Liver (tissue), 8 donors: ENCODE measurements at regions not wholly inside any gene's neighbourhood (a gene's known extent, or its start where the extent isn't known, plus 50 kb on each side); places are given as distances from the start of the nearest gene placed in this dataset.

Experiments
- DNase-seq: peaks from one replicate; pipeline ENCODE4 v3.0.0-alpha.2; 2017; ENCODE audit warnings: low spot score
- H3K27ac ChIP-seq, 2 donors: one replicate each; pipeline ENCODE4 v1.7.0; 2013; ENCODE audit warnings: inconsistent platforms in 2 of 2, low read length in 2 of 2, control low read depth in 1 of 2, low read depth in 1 of 2, mild to moderate bottlenecking in 1 of 2
- H3K27me3 ChIP-seq, 4 donors: one replicate each; pipeline versions ENCODE4 v1.6.1 to v1.7.0; 2013; ENCODE audit warnings: low read length in 3 of 4, inconsistent platforms in 1 of 4, mild to moderate bottlenecking in 1 of 4, moderate library complexity in 1 of 4; ENCODE audit not compliant: control insufficient read depth in 4 of 4, insufficient read depth in 4 of 4
- H3K36me3 ChIP-seq, 4 donors: one replicate each; pipeline versions ENCODE4 v1.6.1 to v1.7.0; 2013; ENCODE audit warnings: low read length in 3 of 4, mild to moderate bottlenecking in 3 of 4, low read depth in 1 of 4, moderate library complexity in 1 of 4; ENCODE audit not compliant: control insufficient read depth in 4 of 4, insufficient read depth in 3 of 4
- H3K4me1 ChIP-seq, 4 donors: one replicate each; pipeline versions ENCODE4 v1.6.1 to v1.7.0; 2013; ENCODE audit warnings: low read length in 3 of 4, mild to moderate bottlenecking in 3 of 4, moderate library complexity in 1 of 4; ENCODE audit not compliant: control insufficient read depth in 4 of 4, insufficient read depth in 4 of 4
- H3K4me3 ChIP-seq, 3 donors: one replicate each; pipeline versions ENCODE4 v1.6.1 to v1.7.0; 2013; ENCODE audit warnings: low read length in 3 of 3, control low read depth in 1 of 3, low read depth in 1 of 3, mild to moderate bottlenecking in 1 of 3
- H3K9ac ChIP-seq, 2 donors: one replicate each; pipeline ENCODE4 v1.7.0; 2013; ENCODE audit warnings: low read length in 2 of 2, mild to moderate bottlenecking in 2 of 2, moderate library complexity in 2 of 2, control low read depth in 1 of 2, low read depth in 1 of 2
- H3K9me3 ChIP-seq, 4 donors: one replicate each; pipeline versions ENCODE4 v1.6.1 to v1.7.0; 2013; ENCODE audit warnings: low read length in 3 of 4; ENCODE audit not compliant: control insufficient read depth in 4 of 4
- ATF3 ChIP-seq: IDR thresholded peaks from 2 replicates; pipeline ENCODE4 v1.6.1; 2016; ENCODE audit warnings: antibody characterized with exemption
- CTCF ChIP-seq: fragments of 150-350 bp; IDR thresholded peaks from 2 replicates; pipeline ENCODE4 v1.5.1; 2017; ENCODE audit warnings: improper control_type of control experiment, low read depth, low read length; ENCODE audit not compliant: missing input control
- EGR1 ChIP-seq, 2 donors: IDR thresholded peaks; 2 replicates each; pipeline ENCODE4 v1.6.1; 2016 to 2018; ENCODE audit warnings: antibody characterized with exemption in 2 of 2, low read depth in 2 of 2
- FOXA1 ChIP-seq: IDR thresholded peaks from 2 replicates; pipeline ENCODE4 v1.6.1; 2016; ENCODE audit warnings: antibody characterized with exemption
- FOXA2 ChIP-seq: IDR thresholded peaks from 2 replicates; pipeline ENCODE4 v1.6.1; 2016; ENCODE audit warnings: antibody characterized with exemption
- GABPA ChIP-seq, 2 donors: IDR thresholded peaks in 1 of 2; conservative IDR thresholded peaks in 1 of 2; 2 replicates each; pipeline ENCODE4 v1.6.1; 2016; ENCODE audit warnings: antibody characterized with exemption in 2 of 2, mild to moderate bottlenecking in 1 of 2, moderate library complexity in 1 of 2
- HNF4A ChIP-seq, 2 donors: conservative IDR thresholded peaks; 2 replicates each; pipeline ENCODE4 v1.6.1; 2016; ENCODE audit warnings: antibody characterized with exemption in 2 of 2, mild to moderate bottlenecking in 2 of 2
- JUND ChIP-seq, 2 donors: IDR thresholded peaks; 2 replicates each; pipeline ENCODE4 v1.6.1; 2016; ENCODE audit warnings: antibody characterized with exemption in 2 of 2
- MAX ChIP-seq: IDR thresholded peaks from 2 replicates; pipeline ENCODE4 v1.6.1; 2016; ENCODE audit warnings: antibody characterized with exemption
- NR2F2 ChIP-seq: IDR thresholded peaks from 2 replicates; pipeline ENCODE4 v1.6.1; 2016; ENCODE audit warnings: antibody characterized with exemption
- RAD21 ChIP-seq, 2 donors: IDR thresholded peaks; 2 replicates each; pipeline ENCODE4 v1.6.1; 2016; ENCODE audit warnings: antibody characterized with exemption in 2 of 2, mild to moderate bottlenecking in 2 of 2
- REST ChIP-seq: IDR thresholded peaks from 2 replicates; pipeline ENCODE4 v1.6.1; 2016; ENCODE audit warnings: antibody characterized with exemption, mild to moderate bottlenecking
- RXRA ChIP-seq, 2 donors: IDR thresholded peaks; 2 replicates each; pipeline ENCODE4 v1.6.1; 2017 to 2018; ENCODE audit warnings: antibody characterized with exemption in 2 of 2, mild to moderate bottlenecking in 1 of 2
- SP1 ChIP-seq: IDR thresholded peaks from 2 replicates; pipeline ENCODE4 v1.6.1; 2018; ENCODE audit warnings: antibody characterized with exemption, mild to moderate bottlenecking
- TAF1 ChIP-seq: conservative IDR thresholded peaks from 2 replicates; pipeline ENCODE4 v1.6.1; 2016; ENCODE audit warnings: antibody characterized with exemption, mild to moderate bottlenecking
- ZBTB33 ChIP-seq: IDR thresholded peaks from 2 replicates; pipeline ENCODE4 v1.6.1; 2016; ENCODE audit warnings: antibody characterized with exemption
- WGBS: extraction: QIAGEN DNeasy Blood & Tissue Kit; methylation state at CpG from one replicate; pipeline ENCODE4 v1.1.7; 2013; 5-methylcytosine and 5-hydroxymethylcytosine counted together
- donor health status: healthy.
- donor health status: healthy.
- donor health status: healthy.
- donor health status: healthy.
- donor health status: healthy.

DNA sequence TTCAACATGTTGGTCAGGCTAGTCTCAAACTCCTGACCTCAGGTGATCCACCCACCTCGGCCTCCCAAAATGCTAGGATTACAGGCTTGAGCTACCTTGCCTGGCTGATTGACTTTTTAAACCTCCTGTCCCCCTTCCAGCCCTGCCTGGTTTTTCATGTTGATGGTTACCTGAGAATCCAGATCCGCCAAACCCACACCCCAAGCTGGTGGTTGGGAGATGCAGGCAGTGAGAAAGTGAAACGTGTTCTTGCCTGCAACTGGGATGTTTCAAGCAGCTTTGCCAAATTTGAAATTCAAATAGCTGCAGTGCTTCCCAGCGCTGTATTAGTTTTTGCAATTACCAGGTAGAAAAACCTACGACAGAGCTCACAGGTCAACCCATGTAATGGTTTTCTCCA is 238.3 kb upstream of the PWP1 start (continued):
- TF ChIP-seq RXRA (IDR thresholded peaks at IDR 0.05) (no peak), GABPA (IDR thresholded peaks at IDR 0.05 in 1 of 2, conservative IDR thresholded peaks at IDR 0.05 in 1 of 2) (no peak)

DNA sequence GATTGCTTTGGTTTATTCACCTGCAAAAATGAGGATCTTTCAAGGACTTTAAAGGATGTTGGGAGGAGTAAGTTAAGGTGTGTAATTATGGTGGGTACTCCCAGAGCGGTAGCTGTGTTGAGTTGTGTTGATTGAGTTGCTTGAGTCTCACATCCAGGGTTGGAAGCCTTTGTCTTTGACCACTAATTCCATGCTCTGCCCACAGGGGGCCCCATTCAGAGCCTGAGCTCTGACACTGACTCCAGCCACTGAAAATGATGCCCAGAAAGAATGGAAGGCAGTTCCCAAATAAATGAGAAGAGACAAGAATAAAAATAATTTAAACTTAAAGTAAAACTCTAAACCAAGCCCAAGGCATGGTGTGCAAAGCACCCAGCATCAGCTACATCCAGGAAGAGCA is 237.4 kb upstream of the PWP1 start:
- Histone ChIP-seq H3K36me3 (no peaks in the 10 kb centered on the region), H3K27me3 (no peaks in the 10 kb centered on the region), H3K9me3 (no peaks in the 10 kb centered on the region), H3K4me3 (no peak overlapping the region), H3K27ac (no peak overlapping the region), H3K9ac (no peak overlapping the region), H3K4me1 (no peaks in the 10 kb centered on the region)
- 91% methylated on average over 1 of the region's 1 CpG for WGBS
- TF ChIP-seq RXRA (IDR thresholded peaks at IDR 0.05) (no peak), ZBTB33 (no peak), SP1 (no peak), FOXA2 (no peak), RAD21 (IDR thresholded peaks at IDR 0.05) (peak; percentile 63 to 78), ATF3 (no peak), REST (no peak), FOXA1 (no peak), NR2F2 (no peak), TAF1 (no peak), EGR1 (IDR thresholded peaks at IDR 0.05; ENCODE audit: low read depth in 2 of 2) (no peak), MAX (no peak), JUND (IDR thresholded peaks at IDR 0.05) (no peak), HNF4A (conservative IDR thresholded peaks at IDR 0.05) (no peak), CTCF (peak; percentile 36)
- DNase-seq, result no peak
